HepG2 (cell line): ENCODE measurements at regions not wholly inside any gene's neighbourhood (a gene's known extent, or its start where the extent isn't known, plus 50 kb on each side); places are given as distances from the start of the nearest gene placed in this dataset.

ENCODE experiments used
- ATAC-seq: fragments of 200-7000 bp; cut with Tn5 transposase; 3 replicates; pipeline ENCODE4 v1.9.1; 2020; ENCODE audit warnings: mild to moderate bottlenecking, moderate library complexity
- BruUV-seq: library from RNA; stranded (reverse); fragments of 400-500 nt; replicated peaks from 2 replicates; lab custom pipeline; 2021; lab: Mats Ljungman, UMichigan
- CTCF ChIA-PET: fragments of 300-600 bp; formaldehyde crosslinking; extraction: SDS; loops from one replicate; lab custom pipeline; 2021; ENCODE audit warnings: low total read pairs, inconsistent platforms, low intra/inter-chr PET ratio; lab: Yijun Ruan, JAX
- POLR2A ChIA-PET: fragments of 350-600 bp; sonication (Branson Sonifier 250); formaldehyde crosslinking; loops from one replicate; lab custom pipeline; 2020; ENCODE audit warnings: antibody characterized with exemption, inconsistent platforms; lab: Yijun Ruan, JAX
- DNase-seq: peaks from one replicate; pipeline ENCODE4 v3.0.0-alpha.2; 2015; ENCODE audit warnings: low spot score
- FAIRE-seq: peaks from 3 replicates; lab custom pipeline; 2011; peaks lifted over from hg19 to GRCh38; lab: Jason Lieb, UNC
- H2AFZ ChIP-seq: one replicate; pipeline ENCODE4 v1.6.1; 2011; ENCODE audit warnings: low read length, inconsistent platforms
- H3K27ac ChIP-seq: fragments of 300-600 bp; 3 replicates; pipeline ENCODE4 v1.8.0; 2011; ENCODE audit warnings: mixed run types, mild to moderate bottlenecking, mixed read lengths, low read length, inconsistent platforms; ENCODE audit not compliant: insufficient read depth; ENCODE audit errors: extremely low read length
- H3K27me3 ChIP-seq, 2 experiments: fragments of 200-600 bp in 1 of 2; 2 replicates in 1 of 2; 3 replicates in 1 of 2; pipeline versions ENCODE4 v1.6.0 to v1.8.0; 2011; ENCODE audit warnings: low read length in 2 of 2, mild to moderate bottlenecking in 2 of 2, moderate library complexity in 2 of 2, inconsistent platforms in 1 of 2; ENCODE audit not compliant: insufficient read depth in 2 of 2, control insufficient read depth in 1 of 2
- H3K36me3 ChIP-seq, 2 experiments: fragments of 200-600 bp in 1 of 2; replicated peaks in 1 of 2; 2 replicates in 1 of 2; 3 replicates in 1 of 2; pipeline versions ENCODE4 v1.5.1 to v1.8.0; 2011; ENCODE audit warnings: low read length in 2 of 2, inconsistent platforms in 1 of 2; ENCODE audit not compliant: insufficient read depth in 2 of 2, control insufficient read depth in 1 of 2
- H3K4me1 ChIP-seq: 2 replicates; pipeline ENCODE4 v1.5.1; 2012; ENCODE audit warnings: low read length, inconsistent platforms; ENCODE audit not compliant: insufficient read depth
- H3K4me2 ChIP-seq: 2 replicates; pipeline ENCODE4 v1.6.0; 2011; ENCODE audit warnings: low read depth, low read length, inconsistent platforms
- H3K4me3 ChIP-seq, 3 experiments: fragments of 200-600 bp in 1 of 3; sonication (generic), shearing (Covaris generic) in 1 of 3; replicated peaks in 1 of 3; 2 replicates each; pipeline ENCODE4 v1.5.1; 2011 to 2016; ENCODE audit warnings: low read length in 3 of 3, inconsistent platforms in 2 of 3, low read depth in 2 of 3, mild to moderate bottlenecking in 2 of 3, control low read depth in 1 of 3, mixed read lengths in 1 of 3; ENCODE audit not compliant: insufficient read depth in 1 of 3
- H3K79me2 ChIP-seq: one replicate; pipeline ENCODE4 v1.6.1; 2011; ENCODE audit warnings: low read length, inconsistent platforms; ENCODE audit not compliant: insufficient read depth
- H3K9ac ChIP-seq: 2 replicates; pipeline ENCODE4 v1.6.0; 2011; ENCODE audit warnings: mild to moderate bottlenecking, low read depth, low read length, inconsistent platforms; ENCODE audit not compliant: insufficient read depth
- H3K9me3 ChIP-seq: 2 replicates; pipeline ENCODE4 v1.5.1; 2012; ENCODE audit warnings: mild to moderate bottlenecking, low read length
- H4K20me1 ChIP-seq: 2 replicates; pipeline ENCODE4 v1.6.0; 2011; ENCODE audit warnings: inconsistent platforms, mild to moderate bottlenecking, low read length, moderate library complexity; ENCODE audit not compliant: insufficient read depth
- ATRX ChIP-seq: sonication (generic); formaldehyde crosslinking; IDR thresholded peaks from 2 replicates; pipeline ENCODE4 v1.4.0; 2020; ENCODE audit warnings: missing genetic modification reagents, borderline replicate concordance
- EEA1 ChIP-seq: sonication (generic); formaldehyde crosslinking; IDR thresholded peaks from 2 replicates; pipeline ENCODE4 v1.5.1; 2020; ENCODE audit warnings: mild to moderate bottlenecking, missing genetic modification reagents, borderline replicate concordance
- KAT2B ChIP-seq: fragments of 150-350 bp; IDR thresholded peaks from 2 replicates; pipeline ENCODE4 v1.6.1; 2014; ENCODE audit warnings: low read depth, low read length, borderline replicate concordance
- SAFB2 ChIP-seq: sonication (generic); formaldehyde crosslinking; IDR thresholded peaks from 2 replicates; pipeline ENCODE4 v1.5.1; 2020; ENCODE audit warnings: missing genetic modification reagents, low read depth, mild to moderate bottlenecking, borderline replicate concordance
- THRA ChIP-seq: sonication (generic); formaldehyde crosslinking; IDR thresholded peaks from 2 replicates; pipeline ENCODE4 v1.4.0; 2020; ENCODE audit warnings: missing genetic modification reagents, borderline replicate concordance
- TOE1 ChIP-seq: sonication (generic); formaldehyde crosslinking; IDR thresholded peaks from 2 replicates; pipeline ENCODE4 v1.4.0; 2020; ENCODE audit warnings: mild to moderate bottlenecking, missing genetic modification reagents
- TP53 ChIP-seq: sonication (generic); formaldehyde crosslinking; conservative IDR thresholded peaks from 2 replicates; pipeline ENCODE4 v1.4.0; 2020; ENCODE audit warnings: missing genetic modification reagents
- WIZ ChIP-seq: sonication (generic); formaldehyde crosslinking; IDR thresholded peaks from 2 replicates; pipeline ENCODE4 v1.5.1; 2020; ENCODE audit warnings: mild to moderate bottlenecking, missing genetic modification reagents
- ZFY ChIP-seq: sonication (generic); formaldehyde crosslinking; IDR thresholded peaks from 2 replicates; pipeline ENCODE4 v1.4.0; 2020; ENCODE audit warnings: missing genetic modification reagents
- ZNF407 ChIP-seq: sonication (generic); formaldehyde crosslinking; IDR thresholded peaks from one replicate; pipeline ENCODE4 v1.5.1; 2020; ENCODE audit warnings: mild to moderate bottlenecking, missing genetic modification reagents; ENCODE audit errors: not compliant biosample characterization
- ZNF446 ChIP-seq: sonication (generic); formaldehyde crosslinking; IDR thresholded peaks from 2 replicates; pipeline ENCODE4 v1.5.0; 2020; ENCODE audit warnings: mild to moderate bottlenecking, missing genetic modification reagents
- ZNF629 ChIP-seq: sonication (generic); formaldehyde crosslinking; conservative IDR thresholded peaks from 2 replicates; pipeline ENCODE4 v1.5.0; 2020; ENCODE audit warnings: missing genetic modification reagents
- ZNF678 ChIP-seq: sonication (generic); formaldehyde crosslinking; IDR thresholded peaks from 2 replicates; pipeline ENCODE4 v1.4.0; 2020; ENCODE audit warnings: mild to moderate bottlenecking, missing genetic modification reagents
- ZNF768 ChIP-seq: sonication (generic); formaldehyde crosslinking; IDR thresholded peaks from 2 replicates; pipeline ENCODE4 v1.4.0; 2020; ENCODE audit warnings: missing genetic modification reagents
- ZNF83 ChIP-seq: sonication (generic); formaldehyde crosslinking; IDR thresholded peaks from 2 replicates; pipeline ENCODE4 v1.4.0; 2020; ENCODE audit warnings: missing genetic modification reagents, mild to moderate bottlenecking, borderline replicate concordance
- WGBS: methylation state at CpG from one replicate; pipeline ENCODE4 v1.1.6; 2017; ENCODE audit warnings: low lambda C conversion rate; 5-methylcytosine and 5-hydroxymethylcytosine counted together
- in situ Hi-C: cut with HindIII; loops from 2 replicates; pipeline ENCODE4 v1.10.0; 2017; ENCODE audit warnings: low pct_unique_long_range_greater_than_20kb; ENCODE audit not compliant: extremely low pct_ligation_motif_present
- intact Hi-C: fragments of 100-400 bp; cut with micrococcal nuclease; formaldehyde crosslinking; loops from one replicate; pipeline ENCODE4 v1.10.0; 2022; ENCODE audit not compliant: unreplicated experiment

GRCh38 chr13:83549671-83550070 is 332.6 kb downstream of the SLITRK1 start (continued):
- TF ChIP-seq THRA (CRISPR knock-in tag) (no peak), ZNF678 (CRISPR knock-in tag) (no peak), ZNF768 (no peak)
- TF ChIP-seq, all 625 proteins: peak for 0

GRCh38 chr13:83547043-83547442 is 335.2 kb downstream of the SLITRK1 start:
- H3K27ac ChIP-seq = no peak overlapping the region
- H3K4me3 ChIP-seq = no peak overlapping the region
- no peaks in the 10 kb centered on the region; a peak in 1 of 5 replicates for H3K27me3 ChIP-seq
- WGBS = 6% methylated on average over 1 of the region's 1 CpG
- H3K4me2 ChIP-seq = no peak overlapping the region
- in situ Hi-C loops (no loop called here), intact Hi-C loops (no loop called here)
- ChIA-PET CTCF (no interaction called here), POLR2A (no interaction called here)
- DNase-seq (no peak), FAIRE-seq (no peak), ATAC-seq (no peak)
- no peaks in the 10 kb centered on the region for H3K79me2 ChIP-seq
- peaks cover 25% of the 10 kb centered on the region for H3K9me3 ChIP-seq
- no peaks in the 10 kb centered on the region for H3K36me3 ChIP-seq
- H2AFZ ChIP-seq = no peak overlapping the region
- no peaks in the 10 kb centered on the region for H3K4me1 ChIP-seq
- no TSS peak for BruUV-seq
- H4K20me1 ChIP-seq = no peaks in the 10 kb centered on the region
- H3K9ac ChIP-seq = no peak overlapping the region
- TF ChIP-seq ZNF83 (CRISPR knock-in tag) (no peak), KAT2B (no peak), TOE1 (CRISPR knock-in tag) (no peak), ZFY (CRISPR knock-in tag) (no peak), ZNF446 (CRISPR knock-in tag) (no peak), EEA1 (no peak), WIZ (no peak), TP53 (CRISPR knock-in tag) (no peak), ZNF407 (CRISPR knock-in tag) (no peak), SAFB2 (no peak), ZNF629 (CRISPR knock-in tag) (no peak), ATRX (CRISPR knock-in tag) (no peak)
